ENCODE measurements at regions not wholly inside any gene's neighbourhood (a gene's known extent, or its start where the extent isn't known, plus 50 kb on each side); places are given as distances from the start of the nearest gene placed in this dataset.

DNA sequence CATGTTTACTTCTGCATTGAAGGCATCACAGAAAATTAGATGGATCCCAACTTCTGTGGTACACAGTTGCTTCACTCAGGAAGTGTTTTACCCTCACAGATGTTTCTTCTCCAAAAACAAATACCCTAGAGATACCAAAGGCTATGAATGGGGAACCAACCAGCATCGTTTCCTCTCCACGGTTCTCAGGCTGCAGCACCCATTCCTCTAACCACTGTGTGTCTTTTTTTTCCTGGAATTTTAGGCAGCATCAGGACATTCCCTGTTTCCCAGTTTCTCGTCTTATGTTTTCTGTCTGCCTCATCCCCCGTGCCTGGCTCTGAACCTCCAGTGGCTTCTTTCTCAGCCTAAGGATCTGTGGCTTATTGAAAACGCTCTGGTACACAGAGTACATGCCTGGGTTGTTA is 72.0 kb upstream of the TBX5 start:
- ATAC-seq (no peak), DNase-seq (ENCODE audit: low spot score in 2 of 2) (no peak)
- no peak overlapping the region for H3K27ac Mint-ChIP-seq
- peaks cover 8 to 14% of the 10 kb centered on the region in 2 donors for H3K36me3 Mint-ChIP-seq
- H3K9me3 Mint-ChIP-seq: peaks cover 0 to 5% of the 10 kb centered on the region in 2 donors

DNA sequence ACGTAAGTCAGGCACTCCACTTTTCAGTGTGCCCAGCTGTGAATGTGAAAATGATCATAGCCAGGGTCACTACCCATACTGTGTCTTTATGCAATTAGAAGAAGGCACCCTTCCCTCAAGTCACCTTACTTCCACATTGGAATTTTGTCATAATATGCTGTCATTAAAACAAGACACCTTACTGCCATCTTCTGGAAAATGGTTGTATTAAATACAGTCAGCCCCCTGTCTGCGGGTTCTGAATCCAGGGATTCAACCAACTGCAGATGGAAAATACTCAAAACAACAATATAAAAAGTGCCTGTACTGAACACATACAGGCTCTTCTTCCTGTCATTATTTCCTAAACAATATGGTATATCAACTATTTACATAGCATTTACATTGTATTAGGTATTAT is 70.2 kb upstream of the TBX5 start:
- DNase-seq (ENCODE audit: low spot score in 2 of 2) (no peak), ATAC-seq (no peak)
- peaks cover 8 to 9% of the 10 kb centered on the region in 2 donors for H3K36me3 Mint-ChIP-seq
- H3K9me3 Mint-ChIP-seq: peaks cover 0 to 5% of the 10 kb centered on the region in 2 donors
- H3K27ac Mint-ChIP-seq: no peak overlapping the region

DNA sequence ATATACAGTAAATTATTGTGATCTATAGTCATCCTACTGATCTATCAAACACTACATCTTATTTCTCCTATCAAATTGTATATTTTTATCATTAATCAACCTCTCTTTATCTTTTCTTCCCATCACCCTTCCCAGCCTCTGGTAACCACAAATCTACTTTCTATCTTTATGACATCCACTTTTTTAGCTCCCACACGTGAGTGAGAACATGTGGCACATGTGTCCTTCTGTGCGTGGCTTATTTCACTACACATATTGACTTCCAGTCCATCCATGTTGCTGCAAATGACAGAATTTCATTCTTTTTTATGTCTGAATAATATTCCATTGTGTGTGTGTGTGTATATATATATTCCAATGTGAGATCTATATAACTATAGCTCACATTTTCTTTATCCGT is 67.8 kb upstream of the TBX5 start:
- peaks cover 0 to 5% of the 10 kb centered on the region in 2 donors for H3K9me3 Mint-ChIP-seq
- no peak overlapping the region for H3K27ac Mint-ChIP-seq
- no peaks in the 10 kb centered on the region for H3K36me3 Mint-ChIP-seq
- ATAC-seq (no peak), DNase-seq (ENCODE audit: low spot score in 2 of 2) (no peak)

DNA sequence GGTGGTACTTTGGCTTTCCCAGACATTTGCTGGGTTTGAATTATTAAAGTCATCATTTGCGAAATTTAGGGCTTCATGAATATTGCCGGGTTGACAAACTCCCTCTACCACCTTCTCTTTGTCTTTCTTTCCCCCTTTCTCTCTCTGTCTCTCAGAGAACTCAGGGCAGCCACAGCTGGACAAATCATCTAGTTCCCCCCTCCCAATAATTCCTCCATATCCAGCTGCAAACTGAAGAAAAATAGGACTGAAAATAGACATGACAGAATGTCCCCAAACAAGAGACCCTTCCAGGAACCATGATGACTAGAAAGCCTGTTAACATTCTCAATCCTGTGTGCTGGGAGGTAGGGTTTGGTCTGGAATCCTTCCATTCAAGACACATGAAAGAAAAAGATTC is 67.1 kb upstream of the TBX5 start:
- ATAC-seq: no peak
- no peaks in the 10 kb centered on the region for H3K36me3 Mint-ChIP-seq
- no peak overlapping the region for H3K27ac Mint-ChIP-seq
- H3K9me3 Mint-ChIP-seq: peaks cover 0 to 5% of the 10 kb centered on the region in 2 donors
- no peak for DNase-seq (ENCODE audit: low spot score in 2 of 2)

DNA sequence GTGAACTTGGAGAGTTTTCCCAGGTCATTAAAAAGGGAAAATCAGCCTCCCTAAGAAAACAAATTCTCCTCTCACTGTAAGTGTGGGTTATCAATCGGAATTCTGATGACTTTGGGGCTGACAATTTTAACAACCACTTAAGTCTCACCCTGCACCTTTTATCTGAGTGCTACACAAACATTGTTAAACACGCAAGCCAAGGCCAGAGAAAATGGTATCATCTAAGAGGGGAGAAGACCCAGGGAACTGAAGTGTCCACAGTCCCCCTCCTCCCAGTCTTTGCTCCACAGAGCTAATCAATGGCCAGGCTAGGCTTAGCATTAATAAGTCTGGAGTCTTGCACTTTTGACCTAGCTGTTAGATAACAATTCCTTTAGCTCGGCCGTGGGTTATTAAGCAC is 51.7 kb upstream of the TBX5 start:
- ATAC-seq (no peak), DNase-seq (ENCODE audit: low spot score in 2 of 2) (no peak)
- no peaks in the 10 kb centered on the region for H3K36me3 Mint-ChIP-seq
- no peak overlapping the region for H3K27ac Mint-ChIP-seq
- no peaks in the 10 kb centered on the region for H3K9me3 Mint-ChIP-seq

Measured in activated naive CD4-positive, alpha-beta T cell treated with anti-CD3 and anti-CD28 coated beads, Interleukin-2, amount 50 U/mL, for 72 hours (primary cell).